Activated CD8-positive, alpha-beta T cell treated with anti-CD3 and anti-CD28 coated beads, Interleukin-2, amount 10 ng/mL, durations not matched to agents 7 days and 5 days (primary cell): ENCODE measurements at regions not wholly inside any gene's neighbourhood (a gene's known extent, or its start where the extent isn't known, plus 50 kb on each side); places are given as distances from the start of the nearest gene placed in this dataset.

ENCODE experiments used
- ATAC-seq: fragments of 150-1000 bp; cut with Tn5 transposase; one replicate; pipeline ENCODE4 v1.10.0; 2021; ENCODE audit warnings: moderate library complexity
- CTCF ChIA-PET: fragments of 350-600 bp; sonication (Branson Sonifier 250); formaldehyde crosslinking; loops from one replicate; lab custom pipeline; 2021; ENCODE audit warnings: antibody characterized with exemption; lab: Charles Lee
- POLR2A ChIA-PET: fragments of 350-600 bp; sonication (Branson Sonifier 250); formaldehyde crosslinking; loops from one replicate; lab custom pipeline; 2021; ENCODE audit warnings: antibody characterized with exemption; lab: Charles Lee
- DNase-seq: peaks from one replicate; pipeline ENCODE4 v3.0.0-alpha.2; 2020
- H3K27ac Mint-ChIP-seq: one replicate; pipeline ENCODE4 v1.8.0; 2021; ENCODE audit warnings: mild to moderate bottlenecking, mixed read lengths
- H3K27me3 Mint-ChIP-seq: one replicate; pipeline ENCODE4 v1.8.0; 2021; ENCODE audit warnings: low read depth, mixed read lengths
- H3K36me3 Mint-ChIP-seq: one replicate; pipeline ENCODE4 v1.8.0; 2021; ENCODE audit warnings: low read depth, mixed read lengths
- H3K4me1 Mint-ChIP-seq: one replicate; pipeline ENCODE4 v1.8.0; 2021; ENCODE audit warnings: low read depth, mixed read lengths
- H3K4me3 Mint-ChIP-seq: one replicate; pipeline ENCODE4 v1.8.0; 2021; ENCODE audit warnings: mild to moderate bottlenecking, mixed read lengths
- H3K9me3 Mint-ChIP-seq: one replicate; pipeline ENCODE4 v1.8.0; 2022; ENCODE audit warnings: mixed read lengths; ENCODE audit not compliant: insufficient read depth

GRCh38 chr11:91694331-91694730 is 530.3 kb upstream of the FAT3 start:
- DNase-seq: no peak
- no peaks in the 10 kb centered on the region for H3K27me3 Mint-ChIP-seq
- H3K4me3 Mint-ChIP-seq: no peak overlapping the region
- no peak overlapping the region for H3K27ac Mint-ChIP-seq
- POLR2A ChIA-PET: no interaction called here
- H3K9me3 Mint-ChIP-seq: peaks cover 3% of the 10 kb centered on the region
- no peak for ATAC-seq
- H3K4me1 Mint-ChIP-seq: no peaks in the 10 kb centered on the region
- CTCF ChIA-PET: no interaction called here
- no peaks in the 10 kb centered on the region for H3K36me3 Mint-ChIP-seq

- H3K4me3 Mint-ChIP-seq: no peak overlapping the region
- no peak overlapping the region for H3K27ac Mint-ChIP-seq
- no peaks in the 10 kb centered on the region for H3K36me3 Mint-ChIP-seq
- ATAC-seq (no peak), DNase-seq (no peak)
- H3K27me3 Mint-ChIP-seq: no peaks in the 10 kb centered on the region
- ChIA-PET POLR2A (no interaction called here), CTCF (no interaction called here)
- H3K9me3 Mint-ChIP-seq: peaks cover 3% of the 10 kb centered on the region
- H3K4me1 Mint-ChIP-seq: no peaks in the 10 kb centered on the region
These were observed 532.7 kb upstream of the FAT3 start for GRCh38 chr11:91691872-91692271.

GRCh38 chr11:91688672-91689071 is 535.9 kb upstream of the FAT3 start:
- H3K27ac Mint-ChIP-seq: no peak overlapping the region
- CTCF ChIA-PET: no interaction called here
- no peaks in the 10 kb centered on the region for H3K4me1 Mint-ChIP-seq
- DNase-seq (no peak), ATAC-seq (no peak)
- H3K4me3 Mint-ChIP-seq: no peak overlapping the region
- peaks cover 5% of the 10 kb centered on the region for H3K9me3 Mint-ChIP-seq
- H3K27me3 Mint-ChIP-seq: no peaks in the 10 kb centered on the region
- no peaks in the 10 kb centered on the region for H3K36me3 Mint-ChIP-seq
- POLR2A ChIA-PET: no interaction called here

GRCh38 chr11:91686700-91687099 is 537.9 kb upstream of the FAT3 start:
- Mint-ChIP-seq H3K9me3 (peaks cover 5% of the 10 kb centered on the region), H3K4me3 (no peak overlapping the region), H3K27ac (no peak overlapping the region), H3K4me1 (no peaks in the 10 kb centered on the region), H3K36me3 (no peaks in the 10 kb centered on the region), H3K27me3 (no peaks in the 10 kb centered on the region)
- DNase-seq (no peak), ATAC-seq (no peak)
- ChIA-PET POLR2A (no interaction called here), CTCF (no interaction called here)

- Mint-ChIP-seq H3K9me3 (peaks cover 5% of the 10 kb centered on the region), H3K36me3 (no peaks in the 10 kb centered on the region), H3K4me1 (no peaks in the 10 kb centered on the region), H3K27ac (no peak overlapping the region), H3K27me3 (no peaks in the 10 kb centered on the region), H3K4me3 (no peak overlapping the region)
- no peak for DNase-seq
- POLR2A ChIA-PET: no interaction called here
- CTCF ChIA-PET: no interaction called here
- no peak for ATAC-seq
These were observed 538.3 kb upstream of the FAT3 start for GRCh38 chr11:91686281-91686680.

GRCh38 chr11:91673705-91674104 is 550.9 kb upstream of the FAT3 start:
- ATAC-seq: no peak
- no peaks in the 10 kb centered on the region for H3K4me1 Mint-ChIP-seq
- no peak for DNase-seq
- POLR2A ChIA-PET: no interaction called here
- no peaks in the 10 kb centered on the region for H3K27me3 Mint-ChIP-seq
- CTCF ChIA-PET: no interaction called here
- no peak overlapping the region for H3K4me3 Mint-ChIP-seq
- peaks cover 14% of the 10 kb centered on the region for H3K9me3 Mint-ChIP-seq
- no peak overlapping the region for H3K27ac Mint-ChIP-seq
- H3K36me3 Mint-ChIP-seq: no peaks in the 10 kb centered on the region

GRCh38 chr11:91664521-91664920 is 560.1 kb upstream of the FAT3 start:
- ChIA-PET POLR2A (no interaction called here), CTCF (no interaction called here)
- no peaks in the 10 kb centered on the region for H3K36me3 Mint-ChIP-seq
- no peaks in the 10 kb centered on the region for H3K27me3 Mint-ChIP-seq
- no peak overlapping the region for H3K4me3 Mint-ChIP-seq
- ATAC-seq (no peak), DNase-seq (no peak)
- peaks cover 8% of the 10 kb centered on the region for H3K9me3 Mint-ChIP-seq
- H3K4me1 Mint-ChIP-seq: no peaks in the 10 kb centered on the region
- H3K27ac Mint-ChIP-seq: no peak overlapping the region

GRCh38 chr11:91660036-91660435 is 564.6 kb upstream of the FAT3 start:
- ATAC-seq (no peak), DNase-seq (no peak)
- no peak overlapping the region for H3K27ac Mint-ChIP-seq
- no peaks in the 10 kb centered on the region for H3K4me1 Mint-ChIP-seq
- H3K27me3 Mint-ChIP-seq: no peaks in the 10 kb centered on the region
- H3K36me3 Mint-ChIP-seq: no peaks in the 10 kb centered on the region
- no peaks in the 10 kb centered on the region for H3K9me3 Mint-ChIP-seq
- ChIA-PET POLR2A (no interaction called here), CTCF (no interaction called here)
- no peak overlapping the region for H3K4me3 Mint-ChIP-seq

- no peaks in the 10 kb centered on the region for H3K27me3 Mint-ChIP-seq
These were observed 569.9 kb upstream of the FAT3 start for GRCh38 chr11:91654686-91655085.

GRCh38 chr11:91653079-91653754 is 571.4 kb upstream of the FAT3 start:
- Mint-ChIP-seq H3K4me3 (no peak overlapping the region), H3K36me3 (no peaks in the 10 kb centered on the region), H3K27me3 (no peaks in the 10 kb centered on the region), H3K9me3 (no peaks in the 10 kb centered on the region), H3K27ac (no peak overlapping the region), H3K4me1 (no peaks in the 10 kb centered on the region)
- ATAC-seq (no peak), DNase-seq (no peak)
- ChIA-PET POLR2A (no interaction called here), CTCF (no interaction called here)

More at GRCh38 chr11:91654686-91655085, 569.9 kb upstream of the FAT3 start:
- ChIA-PET POLR2A (no interaction called here), CTCF (no interaction called here)
- no peaks in the 10 kb centered on the region for H3K4me1 Mint-ChIP-seq
- ATAC-seq (no peak), DNase-seq (no peak)
- H3K4me3 Mint-ChIP-seq: no peak overlapping the region
- H3K36me3 Mint-ChIP-seq: no peaks in the 10 kb centered on the region
- H3K27ac Mint-ChIP-seq: no peak overlapping the region
- no peaks in the 10 kb centered on the region for H3K9me3 Mint-ChIP-seq

- Mint-ChIP-seq H3K9me3 (no peaks in the 10 kb centered on the region), H3K4me1 (no peaks in the 10 kb centered on the region), H3K4me3 (no peak overlapping the region), H3K27ac (no peak overlapping the region), H3K36me3 (no peaks in the 10 kb centered on the region), H3K27me3 (no peaks in the 10 kb centered on the region)
- ChIA-PET CTCF (no interaction called here), POLR2A (no interaction called here)
- no peak for DNase-seq
- no peak for ATAC-seq
These were observed 573.8 kb upstream of the FAT3 start for GRCh38 chr11:91650802-91651201.

- Mint-ChIP-seq H3K4me3 (no peak overlapping the region), H3K27ac (no peak overlapping the region), H3K9me3 (peaks cover under 1% of the 10 kb centered on the region), H3K27me3 (no peaks in the 10 kb centered on the region), H3K4me1 (no peaks in the 10 kb centered on the region), H3K36me3 (no peaks in the 10 kb centered on the region)
- ChIA-PET CTCF (no interaction called here), POLR2A (no interaction called here)
- no peak for DNase-seq
- ATAC-seq: no peak
These were observed 583.5 kb upstream of the FAT3 start for GRCh38 chr11:91641153-91641552.

- POLR2A ChIA-PET: no interaction called here
- ATAC-seq: no peak
- CTCF ChIA-PET: no interaction called here
- H3K9me3 Mint-ChIP-seq: peaks cover 3% of the 10 kb centered on the region
- H3K4me3 Mint-ChIP-seq: no peak overlapping the region
- no peak for DNase-seq
- no peaks in the 10 kb centered on the region for H3K4me1 Mint-ChIP-seq
- no peak overlapping the region for H3K27ac Mint-ChIP-seq
- H3K36me3 Mint-ChIP-seq: no peaks in the 10 kb centered on the region
- H3K27me3 Mint-ChIP-seq: no peaks in the 10 kb centered on the region
These were observed 585.3 kb upstream of the FAT3 start for GRCh38 chr11:91639359-91639758.
